ENCODE measurements at regions not wholly inside any gene's neighbourhood (a gene's known extent, or its start where the extent isn't known, plus 50 kb on each side); places are given as distances from the start of the nearest gene placed in this dataset.
A peak's percentile ranks its signal among the peaks of the same experiment; 100 is the strongest.

DNA sequence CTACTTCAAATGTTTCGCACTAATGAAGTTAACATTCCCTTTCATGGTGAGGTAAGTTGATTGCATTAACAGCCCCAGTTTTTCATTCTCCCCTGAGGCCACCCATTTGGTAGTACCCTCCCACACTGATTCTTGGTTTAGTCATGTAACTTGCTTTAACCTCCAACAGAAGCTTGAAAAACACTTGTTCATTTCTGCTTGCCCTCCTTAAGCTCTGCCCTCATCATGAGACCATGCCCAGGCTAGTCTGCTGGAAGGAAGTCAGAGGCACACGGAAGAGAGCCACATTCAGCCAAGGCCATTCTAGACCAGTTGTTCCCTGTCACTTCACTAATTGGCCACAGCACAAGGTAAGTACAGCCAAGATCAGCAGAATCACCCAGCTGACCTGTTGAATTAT, 50.7 kb upstream of the CD44 start:
- H3K36me3 ChIP-seq (ENCODE audit: control insufficient read depth in 3 of 3, insufficient read depth in 3 of 3, low read length in 3 of 3) = no peaks in the 10 kb centered on the region
- peak overlapping the region in 1 of 3 donors; percentile 7 for H3K4me3 ChIP-seq (ENCODE audit: low read length in 3 of 3)
- H3K9me3 ChIP-seq (ENCODE audit: control insufficient read depth in 3 of 3, low read length in 3 of 3) = peaks cover 0 to 2% (median 0%) of the 10 kb centered on the region in 3 donors
- no peaks in the 10 kb centered on the region for H3K27me3 ChIP-seq (ENCODE audit: control insufficient read depth in 3 of 3, insufficient read depth in 3 of 3, low read length in 3 of 3)
- H3K27ac ChIP-seq (ENCODE audit: low read depth, low read length) = peak overlapping the region; percentile 64
- H3K4me1 ChIP-seq (ENCODE audit: control insufficient read depth in 3 of 3, insufficient read depth in 3 of 3, low read length in 3 of 3) = peaks cover 32 to 38% (median 38%) of the 10 kb centered on the region in 3 donors
- H3K9ac ChIP-seq (ENCODE audit: low read depth in 1 of 3, low read length in 3 of 3) = no peak overlapping the region

DNA sequence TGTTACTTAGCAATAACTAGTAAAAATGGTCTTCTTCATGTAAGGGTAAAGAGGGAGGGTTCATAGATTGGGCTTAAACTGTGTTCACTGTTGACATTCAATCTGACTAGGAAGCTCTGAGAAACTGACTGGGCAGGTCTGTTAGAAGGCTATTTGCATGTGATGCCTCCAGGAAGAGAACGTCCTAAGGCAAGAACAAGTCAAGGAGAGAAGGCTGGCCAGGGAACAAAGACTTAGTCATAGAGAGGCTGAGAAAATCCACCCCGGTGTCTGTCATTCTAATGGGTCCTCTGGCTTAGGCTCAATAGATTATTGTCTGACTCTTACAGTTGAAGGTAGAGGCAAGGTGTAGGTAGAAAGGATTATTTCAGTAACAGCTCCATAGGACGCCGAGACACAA, 50.3 kb upstream of the CD44 start:
- Histone ChIP-seq H3K27me3 (ENCODE audit: control insufficient read depth in 3 of 3, insufficient read depth in 3 of 3, low read length in 3 of 3) (no peaks in the 10 kb centered on the region), H3K27ac (ENCODE audit: low read depth, low read length) (peak overlapping the region; percentile 64), H3K4me3 (ENCODE audit: low read length in 3 of 3) (no peak overlapping the region), H3K9me3 (ENCODE audit: control insufficient read depth in 3 of 3, low read length in 3 of 3) (peaks cover 0 to 2% (median 0%) of the 10 kb centered on the region in 3 donors), H3K9ac (ENCODE audit: low read depth in 1 of 3, low read length in 3 of 3) (no peak overlapping the region), H3K36me3 (ENCODE audit: control insufficient read depth in 3 of 3, insufficient read depth in 3 of 3, low read length in 3 of 3) (no peaks in the 10 kb centered on the region), H3K4me1 (ENCODE audit: control insufficient read depth in 3 of 3, insufficient read depth in 3 of 3, low read length in 3 of 3) (peaks cover 27 to 34% (median 33%) of the 10 kb centered on the region in 3 donors)
